Neural cell (in vitro differentiated cells): ENCODE measurements at regions not wholly inside any gene's neighbourhood (a gene's known extent, or its start where the extent isn't known, plus 50 kb on each side); places are given as distances from the start of the nearest gene placed in this dataset.

ENCODE experiments used
- H2AFZ ChIP-seq: fragments of 200-600, 300-800 bp; sonication (generic), shearing (Covaris generic); 2 replicates; pipeline ENCODE4 v1.6.0; 2014; ENCODE audit warnings: low read depth, mild to moderate bottlenecking, antibody characterized with exemption, low read length, moderate library complexity
- H3F3A ChIP-seq: fragments of 200-600 bp; shearing (Covaris generic); 2 replicates; pipeline ENCODE4 v1.6.1; 2016; ENCODE audit warnings: mild to moderate bottlenecking, moderate library complexity, mixed read lengths, antibody characterized with exemption, low read length; ENCODE audit not compliant: insufficient read depth, poor library complexity, severe bottlenecking
- H3K27ac ChIP-seq: fragments of 200-600, 300-800 bp; sonication (generic), shearing (Covaris generic); 2 replicates; pipeline ENCODE4 v1.5.1; 2014; ENCODE audit warnings: mild to moderate bottlenecking, low read length, moderate library complexity
- H3K27me3 ChIP-seq: fragments of 300-800, 200-600 bp; sonication (generic), shearing (Covaris generic); 2 replicates; pipeline ENCODE4 v1.6.0; 2014; ENCODE audit warnings: mild to moderate bottlenecking, low read depth, low read length, moderate library complexity; ENCODE audit not compliant: insufficient read depth
- H3K36me3 ChIP-seq: fragments of 300-800, 200-600 bp; sonication (generic), shearing (Covaris generic); 2 replicates; pipeline ENCODE4 v1.5.1; 2014; ENCODE audit warnings: mild to moderate bottlenecking, antibody characterized with exemption, low read length, moderate library complexity; ENCODE audit not compliant: insufficient read depth
- H3K4me2 ChIP-seq: fragments of 300-800, 200-600 bp; sonication (generic), shearing (Covaris generic); 2 replicates; pipeline ENCODE4 v1.6.0; 2014; ENCODE audit warnings: mild to moderate bottlenecking, low read length
- H3K4me3 ChIP-seq: fragments of 300-800, 200-600 bp; sonication (generic), shearing (Covaris generic); 2 replicates; pipeline ENCODE4 v1.5.1; 2014; ENCODE audit warnings: mild to moderate bottlenecking, low read length, moderate library complexity
- H3K79me2 ChIP-seq: fragments of 200-600 bp; shearing (Covaris generic); replicated peaks from 2 replicates; pipeline ENCODE4 v1.6.0; 2014; ENCODE audit warnings: mild to moderate bottlenecking, low read length, moderate library complexity; ENCODE audit not compliant: insufficient read depth
- H3K9ac ChIP-seq: fragments of 300-800, 200-600 bp; sonication (generic), shearing (Covaris generic); 2 replicates; pipeline ENCODE4 v1.6.1; 2016; ENCODE audit warnings: mild to moderate bottlenecking, low read length, mixed read lengths
- H3K9me2 ChIP-seq: fragments of 200-600 bp; shearing (Covaris generic); 2 replicates; pipeline ENCODE4 v1.6.1; 2016; ENCODE audit warnings: mild to moderate bottlenecking, low read length, mixed read lengths; ENCODE audit not compliant: insufficient read depth
- H3K9me3 ChIP-seq: fragments of 200-600, 300-800 bp; sonication (generic), shearing (Covaris generic); 2 replicates; pipeline ENCODE4 v1.6.1; 2016; ENCODE audit warnings: mild to moderate bottlenecking, mixed run types, low read length, moderate library complexity, mixed read lengths
- H4K20me1 ChIP-seq: fragments of 200-600 bp; shearing (Covaris generic); 2 replicates; pipeline ENCODE4 v1.6.1; 2016; ENCODE audit warnings: mild to moderate bottlenecking, mixed run types; ENCODE audit not compliant: insufficient read depth
- EP300 ChIP-seq: fragments of 450-650 bp; conservative IDR thresholded peaks from 2 replicates; pipeline ENCODE4 v1.6.1; 2014; ENCODE audit warnings: antibody characterized with exemption, mild to moderate bottlenecking, moderate library complexity; ENCODE audit not compliant: poor library complexity, severe bottlenecking
- EZH2 ChIP-seq: fragments of 200-600, 300-800 bp; shearing (Covaris generic), sonication (generic); IDR thresholded peaks from 2 replicates; pipeline ENCODE4 v1.6.1; 2014; ENCODE audit warnings: antibody characterized with exemption, low read length, borderline replicate concordance, mild to moderate bottlenecking; ENCODE audit not compliant: insufficient read depth, poor library complexity, severe bottlenecking
- MXI1 ChIP-seq: fragments of 450-650 bp; conservative IDR thresholded peaks from 2 replicates; pipeline ENCODE4 v1.6.1; 2014; ENCODE audit warnings: antibody characterized with exemption, mild to moderate bottlenecking; ENCODE audit not compliant: poor library complexity, severe bottlenecking
- POLR2AphosphoS5 ChIP-seq: IDR thresholded peaks from 2 replicates; pipeline ENCODE4 v1.6.1; 2012
- RAD21 ChIP-seq: fragments of 450-650 bp; conservative IDR thresholded peaks from 2 replicates; pipeline ENCODE4 v1.6.1; 2014; ENCODE audit warnings: antibody characterized with exemption, mild to moderate bottlenecking, moderate library complexity
- SMC3 ChIP-seq: fragments of 450-650 bp; conservative IDR thresholded peaks from 2 replicates; pipeline ENCODE4 v1.6.1; 2014; ENCODE audit warnings: antibody characterized with exemption, mild to moderate bottlenecking, moderate library complexity; ENCODE audit not compliant: poor library complexity
- TAF1 ChIP-seq: IDR thresholded peaks from 2 replicates; pipeline ENCODE4 v1.6.1; 2012; ENCODE audit warnings: low read depth
- TF ChIP-seq, protein P1 (sequence below): IDR thresholded peaks from 2 replicates; pipeline ENCODE4 v1.6.1; 2012; ENCODE audit warnings: borderline replicate concordance
- TF ChIP-seq, protein P2 (sequence below): fragments of 450-650 bp; IDR thresholded peaks from 2 replicates; pipeline ENCODE4 v1.5.1; 2014; ENCODE audit warnings: antibody characterized with exemption, mild to moderate bottlenecking, moderate library complexity; ENCODE audit not compliant: poor library complexity, severe bottlenecking

DNA sequence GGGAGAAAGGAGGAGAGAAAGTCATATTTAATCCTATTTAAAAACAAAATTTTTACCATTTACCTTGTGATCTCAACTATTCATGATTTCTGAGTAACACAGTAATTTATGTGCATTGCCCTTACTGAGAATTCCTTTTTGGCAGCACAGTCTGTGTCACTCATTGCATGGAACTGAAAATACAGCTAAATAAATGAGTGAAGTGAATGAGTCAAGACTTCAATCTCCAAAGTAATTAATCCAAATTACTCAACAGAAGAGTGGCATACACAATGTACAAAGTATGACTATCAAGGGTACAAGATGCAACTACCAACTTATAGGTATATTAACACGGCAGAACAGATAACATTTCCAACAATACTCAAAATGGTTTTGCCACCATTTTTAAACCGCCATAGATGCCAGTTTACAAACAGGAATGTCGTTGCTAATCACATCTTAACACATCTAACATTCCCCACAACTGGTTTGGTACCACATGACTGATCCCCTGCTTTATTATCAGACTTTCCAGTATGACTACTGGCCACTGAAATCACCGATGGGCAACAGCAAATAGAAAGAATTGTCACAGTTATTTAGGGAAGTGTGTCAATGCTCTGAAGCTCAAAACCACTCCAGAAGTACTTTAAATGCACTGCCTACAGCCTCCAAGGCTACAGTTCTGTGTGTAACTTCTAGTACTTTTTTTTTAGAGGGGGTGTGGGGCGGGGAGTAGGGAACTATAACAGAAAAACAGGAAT is 410.4 kb downstream of the SHQ1 start:
- Histone ChIP-seq H3K79me2 (peaks cover 97% of the 10 kb centered on the region), H3K27me3 (no peaks in the 10 kb centered on the region), H3K36me3 (no peaks in the 10 kb centered on the region), H3F3A (no peaks in the 10 kb centered on the region), H3K4me3 (no peak overlapping the region), H2AFZ (no peak overlapping the region), H3K9me2 (peaks cover 2% of the 10 kb centered on the region), H4K20me1 (peaks cover 34% of the 10 kb centered on the region), H3K9ac (no peak overlapping the region), H3K27ac (no peak overlapping the region), H3K9me3 (no peaks in the 10 kb centered on the region), H3K4me2 (no peak overlapping the region)
- no peak for TF ChIP-seq SMC3
- TF ChIP-seq, protein P1, sequence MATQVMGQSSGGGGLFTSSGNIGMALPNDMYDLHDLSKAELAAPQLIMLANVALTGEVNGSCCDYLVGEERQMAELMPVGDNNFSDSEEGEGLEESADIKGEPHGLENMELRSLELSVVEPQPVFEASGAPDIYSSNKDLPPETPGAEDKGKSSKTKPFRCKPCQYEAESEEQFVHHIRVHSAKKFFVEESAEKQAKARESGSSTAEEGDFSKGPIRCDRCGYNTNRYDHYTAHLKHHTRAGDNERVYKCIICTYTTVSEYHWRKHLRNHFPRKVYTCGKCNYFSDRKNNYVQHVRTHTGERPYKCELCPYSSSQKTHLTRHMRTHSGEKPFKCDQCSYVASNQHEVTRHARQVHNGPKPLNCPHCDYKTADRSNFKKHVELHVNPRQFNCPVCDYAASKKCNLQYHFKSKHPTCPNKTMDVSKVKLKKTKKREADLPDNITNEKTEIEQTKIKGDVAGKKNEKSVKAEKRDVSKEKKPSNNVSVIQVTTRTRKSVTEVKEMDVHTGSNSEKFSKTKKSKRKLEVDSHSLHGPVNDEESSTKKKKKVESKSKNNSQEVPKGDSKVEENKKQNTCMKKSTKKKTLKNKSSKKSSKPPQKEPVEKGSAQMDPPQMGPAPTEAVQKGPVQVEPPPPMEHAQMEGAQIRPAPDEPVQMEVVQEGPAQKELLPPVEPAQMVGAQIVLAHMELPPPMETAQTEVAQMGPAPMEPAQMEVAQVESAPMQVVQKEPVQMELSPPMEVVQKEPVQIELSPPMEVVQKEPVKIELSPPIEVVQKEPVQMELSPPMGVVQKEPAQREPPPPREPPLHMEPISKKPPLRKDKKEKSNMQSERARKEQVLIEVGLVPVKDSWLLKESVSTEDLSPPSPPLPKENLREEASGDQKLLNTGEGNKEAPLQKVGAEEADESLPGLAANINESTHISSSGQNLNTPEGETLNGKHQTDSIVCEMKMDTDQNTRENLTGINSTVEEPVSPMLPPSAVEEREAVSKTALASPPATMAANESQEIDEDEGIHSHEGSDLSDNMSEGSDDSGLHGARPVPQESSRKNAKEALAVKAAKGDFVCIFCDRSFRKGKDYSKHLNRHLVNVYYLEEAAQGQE, result no peak
- no peak for TF ChIP-seq EZH2
- no peak for TF ChIP-seq RAD21
- TF ChIP-seq EP300, result no peak
- TF ChIP-seq, protein P2, sequence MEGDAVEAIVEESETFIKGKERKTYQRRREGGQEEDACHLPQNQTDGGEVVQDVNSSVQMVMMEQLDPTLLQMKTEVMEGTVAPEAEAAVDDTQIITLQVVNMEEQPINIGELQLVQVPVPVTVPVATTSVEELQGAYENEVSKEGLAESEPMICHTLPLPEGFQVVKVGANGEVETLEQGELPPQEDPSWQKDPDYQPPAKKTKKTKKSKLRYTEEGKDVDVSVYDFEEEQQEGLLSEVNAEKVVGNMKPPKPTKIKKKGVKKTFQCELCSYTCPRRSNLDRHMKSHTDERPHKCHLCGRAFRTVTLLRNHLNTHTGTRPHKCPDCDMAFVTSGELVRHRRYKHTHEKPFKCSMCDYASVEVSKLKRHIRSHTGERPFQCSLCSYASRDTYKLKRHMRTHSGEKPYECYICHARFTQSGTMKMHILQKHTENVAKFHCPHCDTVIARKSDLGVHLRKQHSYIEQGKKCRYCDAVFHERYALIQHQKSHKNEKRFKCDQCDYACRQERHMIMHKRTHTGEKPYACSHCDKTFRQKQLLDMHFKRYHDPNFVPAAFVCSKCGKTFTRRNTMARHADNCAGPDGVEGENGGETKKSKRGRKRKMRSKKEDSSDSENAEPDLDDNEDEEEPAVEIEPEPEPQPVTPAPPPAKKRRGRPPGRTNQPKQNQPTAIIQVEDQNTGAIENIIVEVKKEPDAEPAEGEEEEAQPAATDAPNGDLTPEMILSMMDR, result no peak
- TF ChIP-seq TAF1, result no peak
- no peak for TF ChIP-seq POLR2AphosphoS5
- TF ChIP-seq MXI1, result no peak

DNA sequence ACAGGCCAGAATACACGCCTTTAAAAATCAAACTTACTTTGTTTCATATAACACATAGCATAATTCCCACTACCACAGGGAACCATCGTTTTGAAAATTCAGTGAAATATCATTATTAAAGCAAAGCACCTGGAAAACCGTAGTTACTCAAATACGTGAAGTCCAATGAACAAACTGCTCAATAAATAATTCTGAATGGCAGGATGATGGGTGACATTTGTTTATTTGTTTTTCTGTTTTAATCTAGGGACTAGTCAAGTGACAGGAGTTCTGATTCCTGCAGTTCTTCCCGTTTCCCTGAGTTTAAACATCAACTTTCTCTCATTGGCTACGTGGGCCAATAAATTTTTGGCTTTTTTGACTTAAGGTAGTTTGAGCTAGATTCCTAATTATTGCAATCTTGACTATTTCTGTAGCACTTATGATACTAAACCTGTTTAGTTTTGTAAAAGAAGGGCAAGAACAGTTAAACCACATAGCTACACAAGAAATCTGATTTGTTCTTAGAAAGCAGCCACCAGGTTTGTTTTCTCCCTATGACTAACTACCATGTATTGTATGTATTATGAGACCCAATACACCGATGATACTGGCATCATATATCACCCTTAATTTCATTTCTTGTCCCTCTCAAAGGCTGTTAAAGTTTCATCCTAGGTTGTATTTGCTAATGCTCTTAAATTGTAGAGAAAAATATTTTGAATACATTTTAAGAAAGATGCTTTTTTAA is 411.2 kb downstream of the SHQ1 start:
- TF ChIP-seq EZH2 (no peak), EP300 (no peak), TAF1 (no peak), POLR2AphosphoS5 (no peak), RAD21 (no peak), MXI1 (no peak), SMC3 (no peak)
- TF ChIP-seq, protein P2, result no peak
- TF ChIP-seq, protein P1, result no peak
- H3K27me3 ChIP-seq, result no peaks in the 10 kb centered on the region
- H3K9me2 ChIP-seq, result peaks cover 2% of the 10 kb centered on the region
- H4K20me1 ChIP-seq, result peaks cover 40% of the 10 kb centered on the region
- H3K79me2 ChIP-seq, result peaks cover 97% of the 10 kb centered on the region
- H2AFZ ChIP-seq, result no peak overlapping the region
- H3K4me3 ChIP-seq, result no peak overlapping the region
- no peaks in the 10 kb centered on the region for H3K9me3 ChIP-seq
- H3K9ac ChIP-seq, result no peak overlapping the region
- no peaks in the 10 kb centered on the region for H3F3A ChIP-seq
- H3K27ac ChIP-seq, result no peak overlapping the region
- no peaks in the 10 kb centered on the region for H3K36me3 ChIP-seq
- H3K4me2 ChIP-seq, result no peak overlapping the region
